Activated naive CD4-positive, alpha-beta T cell treated with Interleukin-2 at 50 U/mL for 16 hours (primary cell): ENCODE measurements at regions not wholly inside any gene's neighbourhood (a gene's known extent, or its start where the extent isn't known, plus 50 kb on each side); places are given as distances from the start of the nearest gene placed in this dataset.

ENCODE experiments used
- DNase-seq: peaks from one replicate; pipeline ENCODE4 v3.0.0-alpha.2; 2020

GRCh38 chr6:8760951-8761350 lies 325.6 kb upstream of the SLC35B3 start:
- DNase-seq: no peak

- DNase-seq: no peak
Measured at GRCh38 chr6:8758412-8758811, 323.1 kb upstream of the SLC35B3 start.

- no peak for DNase-seq
Measured at GRCh38 chr6:8750627-8751026, 315.3 kb upstream of the SLC35B3 start.

- DNase-seq: no peak
Measured at GRCh38 chr6:8749465-8749864, 314.1 kb upstream of the SLC35B3 start.

GRCh38 chr6:8743170-8743745 lies 307.9 kb upstream of the SLC35B3 start:
- DNase-seq: no peak

- DNase-seq: no peak
Measured at GRCh38 chr6:8739454-8739853, 304.1 kb upstream of the SLC35B3 start.

GRCh38 chr6:8738951-8739350 lies 303.6 kb upstream of the SLC35B3 start:
- no peak for DNase-seq

DNA sequence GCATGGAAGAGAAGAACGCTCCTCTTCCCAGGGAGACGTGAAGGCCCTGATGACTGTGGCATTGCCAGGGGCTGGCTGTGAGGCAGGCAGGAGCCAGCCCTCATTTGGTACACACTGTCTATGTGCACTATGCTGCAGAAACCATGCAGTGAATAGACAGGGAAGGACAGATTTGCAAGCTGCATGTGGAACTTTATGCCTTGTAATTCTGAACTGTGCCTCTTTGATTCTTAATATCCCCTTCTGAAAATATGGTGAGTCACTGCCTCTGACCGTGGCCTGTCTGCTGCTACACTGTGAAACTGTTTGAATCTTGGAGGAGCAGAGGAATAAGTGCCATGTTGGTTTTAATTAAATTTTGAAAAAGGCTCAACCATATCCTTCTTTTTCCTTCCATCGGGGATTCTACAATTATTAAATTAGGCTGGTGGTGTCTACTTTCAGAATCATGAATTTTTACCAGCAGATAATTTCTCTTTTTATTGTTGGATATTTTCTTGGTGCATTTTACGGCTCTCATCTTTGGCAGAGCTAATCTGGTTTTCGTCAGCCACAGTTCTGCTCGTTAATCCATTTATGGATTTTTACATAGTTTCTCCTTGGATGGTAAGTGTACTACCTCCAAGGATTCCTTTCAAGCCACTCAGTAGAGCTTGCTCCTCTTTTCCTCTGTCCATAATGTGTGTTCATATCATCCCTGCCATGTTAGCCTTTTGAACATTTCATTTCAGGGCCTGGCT lies 301.0 kb upstream of the SLC35B3 start:
- no peak for DNase-seq

GRCh38 chr6:8733879-8734278 lies 298.5 kb upstream of the SLC35B3 start:
- DNase-seq: no peak

DNA sequence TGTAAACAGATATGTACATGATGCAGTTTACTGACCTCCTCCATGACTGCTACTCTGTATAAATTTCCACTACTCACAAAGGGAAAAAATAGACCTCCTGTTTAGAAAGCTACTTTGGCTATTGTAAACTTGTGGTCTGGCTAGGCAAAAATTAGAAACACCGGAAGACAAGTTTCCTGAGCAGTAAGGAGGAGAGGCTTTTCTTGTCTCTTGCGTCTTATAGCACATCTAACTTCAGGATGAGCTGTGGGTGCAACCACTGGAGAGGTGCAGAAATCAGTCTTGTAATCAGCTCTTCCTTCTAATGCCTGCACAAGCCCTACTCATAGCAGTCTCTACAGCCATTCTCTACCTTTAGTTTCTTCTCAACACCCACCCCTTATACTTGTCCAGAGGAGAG lies 296.5 kb upstream of the SLC35B3 start:
- DNase-seq: no peak

DNA sequence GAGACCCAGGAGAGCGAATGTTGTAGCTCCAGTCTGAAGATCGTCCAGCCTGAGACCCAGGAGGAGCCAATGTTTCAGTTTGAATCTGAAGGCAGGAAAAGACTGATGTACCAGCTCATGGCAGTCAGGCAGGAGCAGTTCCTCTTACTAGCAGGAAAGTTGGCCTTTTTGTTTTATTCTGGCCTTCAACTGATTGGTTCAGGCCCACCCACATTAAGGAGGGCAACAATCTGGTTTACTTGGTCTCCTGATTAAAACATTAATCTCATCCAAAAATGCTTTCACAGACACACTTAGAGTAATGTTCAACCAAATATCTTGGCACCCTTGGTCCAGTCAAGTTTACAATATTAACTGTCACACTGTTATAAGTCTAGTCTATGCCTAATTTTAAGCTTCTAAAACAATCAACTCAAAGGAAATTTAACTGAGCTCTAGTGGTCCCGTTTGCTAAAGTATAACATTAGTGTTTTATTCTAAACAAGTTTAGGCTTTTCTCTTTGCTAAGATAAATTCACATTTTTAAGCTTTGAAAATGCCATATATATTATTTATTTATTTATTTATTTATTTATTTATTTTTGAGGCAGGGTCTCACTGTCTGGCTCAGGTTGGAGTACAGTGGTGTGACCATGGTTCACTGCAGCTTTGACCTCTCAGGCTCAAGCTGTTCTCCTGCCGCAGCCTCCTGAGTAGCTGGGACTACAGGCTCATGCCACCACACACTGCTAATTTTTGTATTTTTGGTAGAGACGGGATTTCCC lies 275.5 kb upstream of the SLC35B3 start:
- DNase-seq: no peak

- no peak for DNase-seq
Measured at GRCh38 chr6:8707956-8708772, 272.8 kb upstream of the SLC35B3 start.

GRCh38 chr6:8707369-8707768 lies 272.0 kb upstream of the SLC35B3 start:
- DNase-seq: no peak

DNA sequence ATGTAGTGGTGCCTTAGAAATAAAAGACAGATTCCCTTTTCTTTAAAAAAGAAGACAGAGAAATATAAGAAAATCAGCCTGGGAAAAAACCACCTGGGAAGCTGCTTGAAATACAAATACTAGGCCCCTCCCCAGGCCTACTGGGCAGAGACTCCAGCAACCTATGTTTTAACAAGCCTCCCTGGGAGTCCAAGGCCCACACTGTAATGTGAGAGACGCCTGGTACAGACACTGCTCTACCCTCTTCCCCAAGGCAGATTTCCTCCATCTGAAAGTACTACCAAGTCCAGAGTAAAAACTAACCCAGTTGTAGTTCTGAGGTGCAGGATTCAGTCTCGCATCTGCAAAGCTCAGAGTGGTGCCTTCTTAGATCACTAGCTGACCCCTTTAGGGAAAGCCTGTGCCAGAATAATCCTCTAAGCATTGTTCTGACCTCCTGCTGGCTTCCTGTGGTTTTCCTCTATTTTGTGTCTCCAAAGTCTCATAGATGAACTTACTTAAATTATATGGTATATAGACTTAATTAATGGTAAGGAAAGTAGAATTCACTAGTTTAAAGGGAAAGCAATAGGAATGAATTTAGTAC lies 270.2 kb upstream of the SLC35B3 start:
- DNase-seq: no peak

DNA sequence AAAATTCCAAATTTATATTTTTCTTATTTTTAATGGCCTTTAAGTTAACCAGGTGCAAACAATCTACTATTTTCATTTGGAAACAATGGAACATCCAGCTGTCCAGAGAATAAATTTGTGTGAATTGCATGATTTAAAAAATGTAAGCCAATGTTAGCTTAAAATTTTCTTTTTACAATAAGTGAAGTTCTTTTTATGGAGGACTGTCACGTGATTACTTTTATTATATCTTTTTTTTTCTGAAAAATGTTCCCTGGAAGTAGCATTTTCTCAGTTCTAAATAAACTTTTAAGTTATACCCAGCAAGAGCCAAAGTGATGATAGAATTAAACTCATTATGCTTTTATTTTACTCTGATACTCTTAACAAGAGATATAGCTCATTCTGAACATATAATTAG lies 267.7 kb upstream of the SLC35B3 start:
- DNase-seq: no peak

- DNase-seq: no peak
Measured at GRCh38 chr6:8688821-8689220, 253.5 kb upstream of the SLC35B3 start.

DNA sequence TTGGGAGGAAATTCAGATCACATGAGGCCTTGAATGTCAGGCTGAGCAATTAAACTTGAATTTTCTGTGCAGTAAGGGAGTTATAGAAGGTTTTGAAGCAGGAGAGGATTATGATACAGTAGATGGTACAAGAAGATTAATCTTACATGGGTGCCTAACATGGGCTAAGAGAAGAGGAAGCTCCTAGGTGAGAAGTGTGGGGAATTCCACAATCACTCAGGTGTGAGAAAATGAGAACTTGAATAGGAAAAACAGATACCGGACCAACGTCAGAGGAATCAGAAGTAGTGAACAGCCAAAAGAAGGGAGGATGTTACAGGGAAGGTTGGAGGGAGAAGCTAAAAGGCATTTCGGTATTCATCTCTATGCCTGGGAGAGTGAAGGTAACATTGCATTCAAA lies 250.7 kb upstream of the SLC35B3 start:
- no peak for DNase-seq

GRCh38 chr6:8683204-8683603 lies 247.9 kb upstream of the SLC35B3 start:
- no peak for DNase-seq

DNA sequence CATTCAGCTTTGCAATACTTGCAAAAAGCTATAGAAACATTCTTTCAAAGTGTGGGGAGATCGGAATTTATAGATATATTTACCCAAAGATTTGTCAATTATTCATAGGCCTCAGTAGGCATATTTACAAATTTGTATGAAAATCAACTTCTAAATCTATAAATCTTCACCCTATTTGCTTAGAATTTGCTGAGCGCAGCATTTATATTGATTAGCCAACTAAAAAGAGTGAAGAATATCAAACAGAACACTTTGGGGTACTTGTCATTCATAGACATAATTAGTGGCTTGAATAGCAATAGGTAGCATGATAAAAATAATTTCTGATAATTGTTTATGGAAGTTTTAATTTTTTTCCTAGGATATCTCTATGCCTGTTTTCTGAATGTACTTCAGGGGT lies 244.5 kb upstream of the SLC35B3 start:
- DNase-seq: no peak

- no peak for DNase-seq
Measured at GRCh38 chr6:8678466-8678865, 243.1 kb upstream of the SLC35B3 start.

- no peak for DNase-seq
Measured at GRCh38 chr6:8674126-8674525, 238.8 kb upstream of the SLC35B3 start.

GRCh38 chr6:8672882-8673281 lies 237.5 kb upstream of the SLC35B3 start:
- no peak for DNase-seq

GRCh38 chr6:8670792-8671191 lies 235.4 kb upstream of the SLC35B3 start:
- no peak for DNase-seq
